GM12865 (cell line): ENCODE measurements at regions not wholly inside any gene's neighbourhood (a gene's known extent, or its start where the extent isn't known, plus 50 kb on each side); places are given as distances from the start of the nearest gene placed in this dataset.

Experiments
- DNase-seq: peaks from one replicate; pipeline ENCODE4 v3.0.0; 2010; ENCODE audit warnings: low read depth
- H3K4me3 ChIP-seq: 2 replicates; pipeline ENCODE4 v1.5.1; 2011; ENCODE audit warnings: mild to moderate bottlenecking, low read depth, low read length, control low read depth
- TF ChIP-seq, protein P1 (sequence below): IDR thresholded peaks from 2 replicates; pipeline ENCODE4 v1.5.1; 2011; ENCODE audit warnings: low read length, control low read depth, low read depth, inconsistent platforms; ENCODE audit not compliant: insufficient read depth; ENCODE audit errors: missing control alignments

DNA sequence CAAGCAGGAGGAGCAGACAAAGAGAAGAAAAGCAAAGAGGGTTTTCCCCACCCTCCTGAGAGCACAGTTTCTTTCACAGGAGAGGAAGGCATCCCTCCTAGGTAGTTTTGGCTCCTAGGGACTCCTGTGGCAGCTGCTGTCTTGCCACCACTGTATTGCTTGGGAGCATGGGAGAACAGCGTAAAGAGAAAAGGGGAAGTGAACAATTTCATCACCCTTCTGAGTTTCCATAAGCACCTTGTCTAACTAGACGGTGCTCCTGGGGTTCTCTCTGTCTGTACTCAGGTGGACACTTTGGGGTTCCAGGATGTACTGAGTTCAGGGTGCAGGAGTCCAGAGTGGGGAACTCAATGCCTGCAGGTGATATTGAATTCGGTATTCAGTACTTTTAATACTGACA, 1430.5 kb downstream of the TBC1D22A start:
- TF ChIP-seq, protein P1, sequence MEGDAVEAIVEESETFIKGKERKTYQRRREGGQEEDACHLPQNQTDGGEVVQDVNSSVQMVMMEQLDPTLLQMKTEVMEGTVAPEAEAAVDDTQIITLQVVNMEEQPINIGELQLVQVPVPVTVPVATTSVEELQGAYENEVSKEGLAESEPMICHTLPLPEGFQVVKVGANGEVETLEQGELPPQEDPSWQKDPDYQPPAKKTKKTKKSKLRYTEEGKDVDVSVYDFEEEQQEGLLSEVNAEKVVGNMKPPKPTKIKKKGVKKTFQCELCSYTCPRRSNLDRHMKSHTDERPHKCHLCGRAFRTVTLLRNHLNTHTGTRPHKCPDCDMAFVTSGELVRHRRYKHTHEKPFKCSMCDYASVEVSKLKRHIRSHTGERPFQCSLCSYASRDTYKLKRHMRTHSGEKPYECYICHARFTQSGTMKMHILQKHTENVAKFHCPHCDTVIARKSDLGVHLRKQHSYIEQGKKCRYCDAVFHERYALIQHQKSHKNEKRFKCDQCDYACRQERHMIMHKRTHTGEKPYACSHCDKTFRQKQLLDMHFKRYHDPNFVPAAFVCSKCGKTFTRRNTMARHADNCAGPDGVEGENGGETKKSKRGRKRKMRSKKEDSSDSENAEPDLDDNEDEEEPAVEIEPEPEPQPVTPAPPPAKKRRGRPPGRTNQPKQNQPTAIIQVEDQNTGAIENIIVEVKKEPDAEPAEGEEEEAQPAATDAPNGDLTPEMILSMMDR: no peak
- DNase-seq: no peak
- no peak overlapping the region for H3K4me3 ChIP-seq

DNA sequence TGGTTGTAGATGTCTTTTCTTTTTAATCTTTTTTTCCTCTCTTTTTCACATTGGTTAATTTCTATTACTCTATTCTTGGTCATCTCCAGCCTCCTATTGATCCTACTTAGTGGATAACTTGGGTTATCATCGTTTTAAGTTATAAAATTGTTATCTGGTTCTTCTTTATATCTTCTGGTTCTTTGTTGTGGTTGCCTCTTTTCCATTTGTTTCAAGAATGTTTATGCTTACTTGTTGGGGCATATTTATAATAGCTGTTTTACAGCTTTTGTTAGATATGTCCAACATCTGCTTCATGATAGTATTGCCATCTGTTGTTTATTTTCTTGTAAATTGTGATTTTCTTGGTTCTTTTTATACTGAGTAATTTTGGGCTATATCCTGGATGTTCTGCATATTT, 1429.6 kb downstream of the TBC1D22A start:
- H3K4me3 ChIP-seq: no peak overlapping the region
- TF ChIP-seq, protein P1: no peak
- DNase-seq: no peak

DNA sequence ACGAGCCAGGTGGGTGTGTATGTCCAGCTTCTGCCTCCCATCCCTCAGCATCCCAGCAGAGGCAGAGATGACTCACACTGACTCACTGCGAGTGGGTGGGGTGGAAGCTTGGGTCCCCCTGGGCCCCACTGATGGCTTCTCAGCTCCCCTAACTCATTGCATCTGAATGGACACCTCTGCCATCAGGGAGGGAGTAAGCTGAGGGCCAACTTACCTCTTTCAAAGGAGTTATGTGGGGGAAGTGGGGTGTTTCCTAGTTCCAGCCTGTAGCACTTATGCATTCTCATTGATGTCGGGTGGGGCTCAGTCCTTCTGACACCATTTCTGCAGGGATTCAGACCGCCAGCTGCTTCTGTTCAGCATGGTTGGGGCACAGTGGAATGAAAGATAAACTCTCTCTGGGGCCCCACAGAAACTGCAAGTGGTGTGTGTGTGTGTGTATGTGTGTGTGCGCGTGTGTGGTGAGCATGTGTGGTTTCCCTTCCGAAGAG, 1425.8 kb downstream of the TBC1D22A start:
- DNase-seq: no peak
- TF ChIP-seq, protein P1: no peak
- no peak overlapping the region for H3K4me3 ChIP-seq

DNA sequence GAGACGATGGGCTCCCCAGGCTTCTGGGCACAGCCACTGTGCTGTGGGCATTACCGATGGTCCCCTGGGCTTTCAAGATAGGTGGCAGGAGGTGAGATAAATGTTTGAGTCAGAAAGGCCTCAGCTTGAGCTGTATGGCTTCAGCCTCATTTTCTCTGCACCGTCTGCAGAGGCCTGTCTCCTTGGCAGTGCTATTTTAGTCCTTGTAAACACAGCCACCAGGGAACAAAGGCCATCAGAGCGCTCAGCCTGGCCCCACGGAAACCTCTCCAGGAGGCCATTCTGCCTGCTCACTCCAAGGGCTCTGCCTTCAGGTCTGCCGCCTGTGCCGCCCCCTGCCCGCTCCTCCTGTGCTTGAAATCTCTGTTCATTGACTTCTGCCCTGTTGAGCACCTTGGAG, 1424.9 kb downstream of the TBC1D22A start:
- DNase-seq: no peak
- no peak overlapping the region for H3K4me3 ChIP-seq
- TF ChIP-seq, protein P1: no peak

DNA sequence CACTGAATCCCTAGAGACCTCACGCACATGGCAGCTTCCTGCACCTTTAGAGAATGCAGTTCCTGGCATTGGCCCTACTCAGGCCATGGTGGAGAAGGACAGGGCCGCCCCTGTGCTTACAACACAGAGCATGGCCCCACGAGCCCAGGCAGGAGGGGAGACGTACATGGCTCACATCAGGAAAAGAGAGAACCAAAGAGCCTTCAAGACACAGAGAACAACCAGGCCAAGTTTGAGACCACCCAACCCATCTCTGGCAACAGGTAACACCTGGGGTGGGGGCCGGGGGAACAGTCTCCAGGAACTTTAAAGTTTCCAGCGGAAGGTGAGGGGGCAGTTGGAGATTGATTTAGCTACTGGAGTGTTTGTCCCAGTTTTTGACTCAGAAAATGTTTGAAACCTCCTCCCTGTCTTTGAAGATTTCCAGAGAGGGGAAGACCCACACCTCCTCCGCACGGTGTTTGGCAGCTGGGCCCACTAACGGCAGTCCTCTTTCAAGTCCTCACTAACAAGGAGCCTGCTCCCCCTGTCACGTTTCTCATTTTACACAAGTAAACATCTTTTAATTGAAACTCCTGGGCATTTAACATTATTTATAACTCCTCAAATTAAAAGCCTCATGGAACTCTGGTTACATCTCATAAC, 1423.8 kb downstream of the TBC1D22A start:
- H3K4me3 ChIP-seq: no peak overlapping the region
- DNase-seq: no peak
- TF ChIP-seq, protein P1: no peak

DNA sequence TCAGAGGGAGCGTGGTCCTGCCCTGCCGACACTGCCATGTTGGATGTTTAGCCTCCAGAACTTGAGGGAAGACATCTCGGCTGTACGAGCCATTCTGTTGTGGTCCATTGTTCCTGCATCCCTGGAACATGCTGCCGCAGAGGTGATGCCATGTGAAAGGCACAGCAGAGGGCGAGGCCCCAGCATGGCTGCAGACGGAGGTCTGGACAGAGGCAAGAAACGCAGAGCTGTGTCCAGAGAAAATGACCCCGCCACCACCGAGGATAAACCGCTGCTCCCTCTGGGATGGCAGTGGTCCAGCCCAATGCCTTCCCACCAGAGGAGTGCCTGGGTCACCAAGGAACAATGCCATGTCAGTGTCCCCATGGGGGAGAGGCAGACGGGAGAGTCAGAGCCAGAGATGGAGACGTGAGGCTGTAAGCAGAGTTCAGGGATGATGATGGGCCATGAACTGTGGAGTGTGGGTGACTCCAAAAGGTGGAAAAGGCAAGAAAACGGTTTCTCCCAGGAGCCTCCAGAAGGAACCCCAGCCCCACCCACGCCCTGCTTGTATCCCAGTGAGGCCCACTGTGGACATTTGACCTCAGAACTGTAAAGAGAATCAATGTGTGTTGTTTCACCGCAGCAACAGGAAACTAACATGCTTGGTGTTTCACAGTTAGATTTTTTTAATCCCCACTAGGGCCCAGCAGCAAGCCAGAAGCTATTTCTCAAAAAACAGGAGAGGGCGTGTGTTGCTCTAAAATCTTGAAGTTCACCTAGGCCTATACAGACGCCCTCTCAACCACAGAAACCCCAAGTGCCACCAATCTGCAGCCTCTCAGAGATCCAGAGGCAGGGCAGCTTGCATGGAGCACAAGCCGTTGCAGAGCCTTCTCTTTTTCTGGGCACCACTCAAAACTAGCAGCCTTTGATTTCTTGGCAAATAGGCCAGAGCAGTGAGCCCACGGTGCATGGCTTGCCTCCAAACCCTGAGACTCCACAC, 1422.9 kb downstream of the TBC1D22A start:
- DNase-seq: no peak
- H3K4me3 ChIP-seq: no peak overlapping the region
- TF ChIP-seq, protein P1: no peak
